ENCODE measurements at regions not wholly inside any gene's neighbourhood (a gene's known extent, or its start where the extent isn't known, plus 50 kb on each side); places are given as distances from the start of the nearest gene placed in this dataset.

GRCh38 chr6:16950302-16950701, 151.5 kb upstream of the STMND1 start:
- Histone ChIP-seq H3K9me3 (ENCODE audit: control extremely low read depth in 1 of 5, control insufficient read depth in 4 of 5, insufficient read depth in 2 of 5, low read depth in 1 of 5, low read length in 4 of 5) (no peaks in the 10 kb centered on the region), H3K27me3 (replicated peaks in 2 of 5; ENCODE audit: control insufficient read depth in 4 of 5, insufficient read depth in 5 of 5, low read length in 4 of 5) (no peaks in the 10 kb centered on the region), H3K4me3 (ENCODE audit: control insufficient read depth in 1 of 7, extremely low read depth in 1 of 7, insufficient read depth in 4 of 7, low read depth in 2 of 7, low read length in 6 of 7) (no peak overlapping the region), H3K4me1 (ENCODE audit: control extremely low read depth in 1 of 4, control insufficient read depth in 4 of 4, insufficient read depth in 4 of 4, low read length in 3 of 4) (peaks cover 0 to 15% (median 2%) of the 10 kb centered on the region in 4 experiments), H3K27ac (ENCODE audit: insufficient read depth in 1 of 2, low read depth in 1 of 2, low read length in 2 of 2, poor library complexity in 1 of 2, severe bottlenecking in 2 of 2) (no peak overlapping the region), H3K36me3 (ENCODE audit: control insufficient read depth in 4 of 4, insufficient read depth in 4 of 4, low read length in 3 of 4) (no peaks in the 10 kb centered on the region)
- CTCF ChIA-PET = interaction anchor here (0.7 to 5.6 kb wide), 5 partner anchors 10 to 459 kb away, joined by 3 to 21 read pairs (median 4); no protein-coding TSS in a partner anchor
- no peak for DNase-seq
- POLR2A ChIA-PET = interaction anchor here (0.7 kb wide), 1 partner anchor 822 kb away, joined by 3 read pairs; the partner anchor contains the start of gene MYLIP
- WGBS (ENCODE audit: insufficient coverage) = no CpG with 5 or more reads among the region's 2 CpGs

GRCh38 chr6:16949716-16950115, 152.1 kb upstream of the STMND1 start:
- no peak overlapping the region for H3K4me3 ChIP-seq (ENCODE audit: control insufficient read depth in 1 of 7, extremely low read depth in 1 of 7, insufficient read depth in 4 of 7, low read depth in 2 of 7, low read length in 6 of 7)
- no peak for DNase-seq
- ChIA-PET POLR2A (no interaction called here), CTCF (interaction anchor here (0.7 to 5.6 kb wide), 4 partner anchors 11 to 459 kb away, joined by 3 to 21 read pairs (median 4); no protein-coding TSS in a partner anchor)
- H3K27me3 ChIP-seq (replicated peaks in 2 of 5; ENCODE audit: control insufficient read depth in 4 of 5, insufficient read depth in 5 of 5, low read length in 4 of 5) = no peaks in the 10 kb centered on the region
- 100% methylated on average over 1 of the region's 1 CpG for WGBS (ENCODE audit: insufficient coverage)
- no peak overlapping the region for H3K27ac ChIP-seq (ENCODE audit: insufficient read depth in 1 of 2, low read depth in 1 of 2, low read length in 2 of 2, poor library complexity in 1 of 2, severe bottlenecking in 2 of 2)
- H3K9me3 ChIP-seq (ENCODE audit: control extremely low read depth in 1 of 5, control insufficient read depth in 4 of 5, insufficient read depth in 2 of 5, low read depth in 1 of 5, low read length in 4 of 5) = no peaks in the 10 kb centered on the region
- peaks cover 0 to 15% (median 2%) of the 10 kb centered on the region in 4 experiments for H3K4me1 ChIP-seq (ENCODE audit: control extremely low read depth in 1 of 4, control insufficient read depth in 4 of 4, insufficient read depth in 4 of 4, low read length in 3 of 4)
- H3K36me3 ChIP-seq (ENCODE audit: control insufficient read depth in 4 of 4, insufficient read depth in 4 of 4, low read length in 3 of 4) = no peaks in the 10 kb centered on the region

DNA sequence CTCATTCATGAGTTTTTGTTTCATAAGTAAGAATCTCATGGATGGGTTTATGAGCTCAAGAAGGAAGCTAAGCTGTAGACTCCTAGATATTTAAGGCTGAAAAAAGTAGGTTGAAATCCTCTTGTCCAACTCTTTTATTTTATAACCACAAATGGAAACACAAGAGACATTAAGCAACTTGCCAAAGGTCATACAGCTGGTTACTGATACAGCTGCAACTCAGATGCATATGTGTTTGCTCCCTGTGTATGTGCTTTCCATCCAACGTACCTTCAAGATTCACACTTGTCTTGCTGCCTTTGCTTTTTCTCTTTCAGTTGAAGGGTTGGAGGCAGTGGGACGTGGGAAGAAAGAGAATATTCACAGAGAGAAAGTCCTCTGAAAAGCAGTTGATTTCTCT, 153.5 kb upstream of the STMND1 start:
- H3K9me3 ChIP-seq (ENCODE audit: control extremely low read depth in 1 of 5, control insufficient read depth in 4 of 5, insufficient read depth in 2 of 5, low read depth in 1 of 5, low read length in 4 of 5) = no peaks in the 10 kb centered on the region
- H3K4me3 ChIP-seq (ENCODE audit: control insufficient read depth in 1 of 7, extremely low read depth in 1 of 7, insufficient read depth in 4 of 7, low read depth in 2 of 7, low read length in 6 of 7) = no peak overlapping the region
- H3K4me1 ChIP-seq (ENCODE audit: control extremely low read depth in 1 of 4, control insufficient read depth in 4 of 4, insufficient read depth in 4 of 4, low read length in 3 of 4) = peaks cover 0 to 15% (median 2%) of the 10 kb centered on the region in 4 experiments
- ChIA-PET CTCF (interaction anchor here (1.5 to 5.6 kb wide), 2 partner anchors 9 to 17 kb away, joined by 3 to 21 read pairs; no protein-coding TSS in a partner anchor), POLR2A (no interaction called here)
- no peaks in the 10 kb centered on the region for H3K27me3 ChIP-seq (replicated peaks in 2 of 5; ENCODE audit: control insufficient read depth in 4 of 5, insufficient read depth in 5 of 5, low read length in 4 of 5)
- WGBS (ENCODE audit: insufficient coverage) = 83% methylated on average over 1 of the region's 2 CpGs
- no peak for DNase-seq
- no peak overlapping the region for H3K27ac ChIP-seq (ENCODE audit: insufficient read depth in 1 of 2, low read depth in 1 of 2, low read length in 2 of 2, poor library complexity in 1 of 2, severe bottlenecking in 2 of 2)
- H3K36me3 ChIP-seq (ENCODE audit: control insufficient read depth in 4 of 4, insufficient read depth in 4 of 4, low read length in 3 of 4) = no peaks in the 10 kb centered on the region

DNA sequence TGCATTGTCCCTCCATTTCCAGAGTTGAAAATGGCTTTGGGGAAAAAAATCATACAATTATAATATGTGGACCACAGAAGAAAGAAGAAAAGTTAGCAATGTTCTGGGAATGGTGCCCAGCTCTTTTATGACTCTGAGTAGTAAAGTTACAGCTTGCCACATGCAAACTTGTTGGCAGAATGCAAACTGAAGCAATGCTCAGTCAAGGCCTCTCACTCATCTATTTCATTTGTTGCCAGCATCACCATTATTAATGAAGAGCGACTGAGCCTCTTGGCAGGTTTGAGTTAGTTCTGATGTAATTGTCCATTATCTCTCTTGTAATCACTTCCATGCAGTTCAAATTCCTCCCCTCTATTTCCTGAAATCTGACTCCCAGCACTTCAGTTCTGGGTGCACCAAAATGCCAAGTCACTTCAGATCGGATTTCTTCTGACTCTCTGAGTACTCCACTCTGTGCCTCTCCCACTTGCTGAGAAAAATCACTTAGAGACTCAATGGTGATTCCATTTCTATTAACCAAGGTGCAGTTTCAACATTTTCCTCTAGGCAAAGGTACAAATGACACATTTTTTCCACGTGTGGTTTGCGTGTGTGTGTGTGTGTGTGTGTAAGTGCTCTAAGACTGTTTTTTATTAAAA, 154.4 kb upstream of the STMND1 start:
- peaks cover 0 to 15% (median 2%) of the 10 kb centered on the region in 4 experiments for H3K4me1 ChIP-seq (ENCODE audit: control extremely low read depth in 1 of 4, control insufficient read depth in 4 of 4, insufficient read depth in 4 of 4, low read length in 3 of 4)
- H3K27ac ChIP-seq (ENCODE audit: insufficient read depth in 1 of 2, low read depth in 1 of 2, low read length in 2 of 2, poor library complexity in 1 of 2, severe bottlenecking in 2 of 2) = no peak overlapping the region
- POLR2A ChIA-PET = no interaction called here
- no peaks in the 10 kb centered on the region for H3K27me3 ChIP-seq (replicated peaks in 2 of 5; ENCODE audit: control insufficient read depth in 4 of 5, insufficient read depth in 5 of 5, low read length in 4 of 5)
- H3K9me3 ChIP-seq (ENCODE audit: control extremely low read depth in 1 of 5, control insufficient read depth in 4 of 5, insufficient read depth in 2 of 5, low read depth in 1 of 5, low read length in 4 of 5) = no peaks in the 10 kb centered on the region
- DNase-seq = peak; percentile 41 to 69 (median 59)
- 0% methylated on average over 1 of the region's 4 CpGs for WGBS (ENCODE audit: insufficient coverage)
- CTCF ChIA-PET = interaction anchor here (1.0 to 5.6 kb wide), 9 partner anchors 9 to 180 kb away, joined by 3 to 21 read pairs (median 3); no protein-coding TSS in a partner anchor
- H3K4me3 ChIP-seq (ENCODE audit: control insufficient read depth in 1 of 7, extremely low read depth in 1 of 7, insufficient read depth in 4 of 7, low read depth in 2 of 7, low read length in 6 of 7) = no peak overlapping the region
- H3K36me3 ChIP-seq (ENCODE audit: control insufficient read depth in 4 of 4, insufficient read depth in 4 of 4, low read length in 3 of 4) = no peaks in the 10 kb centered on the region

GRCh38 chr6:16944596-16944995, 157.3 kb upstream of the STMND1 start:
- no peaks in the 10 kb centered on the region for H3K27me3 ChIP-seq (replicated peaks in 2 of 5; ENCODE audit: control insufficient read depth in 4 of 5, insufficient read depth in 5 of 5, low read length in 4 of 5)
- ChIA-PET POLR2A (no interaction called here), CTCF (interaction anchor here (1.2 to 1.6 kb wide), 3 partner anchors 10 to 19 kb away, joined by 3 to 4 read pairs (median 3); no protein-coding TSS in a partner anchor)
- H3K36me3 ChIP-seq (ENCODE audit: control insufficient read depth in 4 of 4, insufficient read depth in 4 of 4, low read length in 3 of 4) = no peaks in the 10 kb centered on the region
- peaks cover 0 to 15% (median 2%) of the 10 kb centered on the region in 4 experiments for H3K4me1 ChIP-seq (ENCODE audit: control extremely low read depth in 1 of 4, control insufficient read depth in 4 of 4, insufficient read depth in 4 of 4, low read length in 3 of 4)
- WGBS (ENCODE audit: insufficient coverage) = 96% methylated on average over 2 of the region's 3 CpGs
- H3K27ac ChIP-seq (ENCODE audit: insufficient read depth in 1 of 2, low read depth in 1 of 2, low read length in 2 of 2, poor library complexity in 1 of 2, severe bottlenecking in 2 of 2) = no peak overlapping the region
- H3K4me3 ChIP-seq (ENCODE audit: control insufficient read depth in 1 of 7, extremely low read depth in 1 of 7, insufficient read depth in 4 of 7, low read depth in 2 of 7, low read length in 6 of 7) = no peak overlapping the region
- no peaks in the 10 kb centered on the region for H3K9me3 ChIP-seq (ENCODE audit: control extremely low read depth in 1 of 5, control insufficient read depth in 4 of 5, insufficient read depth in 2 of 5, low read depth in 1 of 5, low read length in 4 of 5)
- DNase-seq = no peak

DNA sequence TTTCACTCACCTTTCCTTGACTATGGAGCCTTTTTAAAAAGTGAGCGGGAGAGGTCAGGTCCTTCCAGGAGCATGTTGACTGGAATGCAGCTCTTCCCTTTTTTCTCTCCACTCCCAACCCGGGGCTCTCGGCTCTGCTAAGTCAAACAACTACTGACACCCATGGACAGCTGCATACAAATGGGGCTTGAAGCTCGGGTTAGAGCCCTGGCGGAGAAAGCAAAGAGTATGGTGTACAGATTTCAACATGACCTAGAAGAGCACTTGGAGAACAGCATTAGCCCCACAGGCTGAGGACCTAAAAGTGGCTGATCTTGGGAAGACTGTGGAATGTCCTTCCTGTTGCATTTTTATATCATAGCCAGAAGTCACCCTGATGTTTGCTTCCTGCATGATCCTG, 162.0 kb upstream of the STMND1 start:
- CTCF ChIA-PET = interaction anchor here (1.1 to 1.7 kb wide), 2 partner anchors 92 to 176 kb away, joined by 3 to 5 read pairs; no protein-coding TSS in a partner anchor
- no peaks in the 10 kb centered on the region for H3K9me3 ChIP-seq (ENCODE audit: control extremely low read depth in 1 of 5, control insufficient read depth in 4 of 5, insufficient read depth in 2 of 5, low read depth in 1 of 5, low read length in 4 of 5)
- POLR2A ChIA-PET = no interaction called here
- H3K36me3 ChIP-seq (ENCODE audit: control insufficient read depth in 4 of 4, insufficient read depth in 4 of 4, low read length in 3 of 4) = no peaks in the 10 kb centered on the region
- no peak for DNase-seq
- no peak overlapping the region for H3K4me3 ChIP-seq (ENCODE audit: control insufficient read depth in 1 of 7, extremely low read depth in 1 of 7, insufficient read depth in 4 of 7, low read depth in 2 of 7, low read length in 6 of 7)
- no peaks in the 10 kb centered on the region for H3K27me3 ChIP-seq (replicated peaks in 2 of 5; ENCODE audit: control insufficient read depth in 4 of 5, insufficient read depth in 5 of 5, low read length in 4 of 5)
- no peak overlapping the region for H3K27ac ChIP-seq (ENCODE audit: insufficient read depth in 1 of 2, low read depth in 1 of 2, low read length in 2 of 2, poor library complexity in 1 of 2, severe bottlenecking in 2 of 2)
- WGBS (ENCODE audit: insufficient coverage) = 85% methylated on average over 4 of the region's 5 CpGs
- no peaks in the 10 kb centered on the region for H3K4me1 ChIP-seq (ENCODE audit: control extremely low read depth in 1 of 4, control insufficient read depth in 4 of 4, insufficient read depth in 4 of 4, low read length in 3 of 4)

DNA sequence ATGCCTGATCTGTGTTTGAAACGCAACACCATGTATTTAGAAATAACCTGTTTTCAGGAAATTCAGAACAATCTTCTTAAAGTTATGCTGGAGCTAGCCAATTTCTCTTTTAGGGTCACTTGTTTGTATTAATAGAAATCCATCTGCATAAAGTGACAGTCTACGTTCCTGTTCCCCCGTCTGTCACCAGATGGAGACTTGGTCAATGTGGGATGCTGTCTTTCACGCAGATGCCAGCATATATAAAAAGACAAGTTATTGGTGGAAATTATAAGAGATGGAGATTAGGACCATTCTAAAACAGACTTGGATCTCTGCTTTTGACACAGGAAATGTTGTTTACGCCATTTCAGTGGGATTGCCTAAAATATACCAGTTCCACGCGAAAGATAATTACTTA, 162.5 kb upstream of the STMND1 start:
- 100% methylated on average over 3 of the region's 7 CpGs for WGBS (ENCODE audit: insufficient coverage)

More for the DNA sequence above, 162.5 kb upstream of the STMND1 start:
- ChIA-PET POLR2A (no interaction called here), CTCF (interaction anchor here (0.7 to 1.7 kb wide), 5 partner anchors 11 to 176 kb away, joined by 3 to 5 read pairs (median 3); no protein-coding TSS in a partner anchor)
- Histone ChIP-seq H3K9me3 (ENCODE audit: control extremely low read depth in 1 of 5, control insufficient read depth in 4 of 5, insufficient read depth in 2 of 5, low read depth in 1 of 5, low read length in 4 of 5) (no peaks in the 10 kb centered on the region), H3K4me3 (ENCODE audit: control insufficient read depth in 1 of 7, extremely low read depth in 1 of 7, insufficient read depth in 4 of 7, low read depth in 2 of 7, low read length in 6 of 7) (no peak overlapping the region), H3K4me1 (ENCODE audit: control extremely low read depth in 1 of 4, control insufficient read depth in 4 of 4, insufficient read depth in 4 of 4, low read length in 3 of 4) (no peaks in the 10 kb centered on the region), H3K27me3 (replicated peaks in 2 of 5; ENCODE audit: control insufficient read depth in 4 of 5, insufficient read depth in 5 of 5, low read length in 4 of 5) (no peaks in the 10 kb centered on the region), H3K36me3 (ENCODE audit: control insufficient read depth in 4 of 4, insufficient read depth in 4 of 4, low read length in 3 of 4) (no peaks in the 10 kb centered on the region), H3K27ac (ENCODE audit: insufficient read depth in 1 of 2, low read depth in 1 of 2, low read length in 2 of 2, poor library complexity in 1 of 2, severe bottlenecking in 2 of 2) (no peak overlapping the region)
- DNase-seq = no peak

Measured in common myeloid progenitor, CD34-positive (primary cell).